ENCODE measurements at regions not wholly inside any gene's neighbourhood (a gene's known extent, or its start where the extent isn't known, plus 50 kb on each side); places are given as distances from the start of the nearest gene placed in this dataset.

DNA sequence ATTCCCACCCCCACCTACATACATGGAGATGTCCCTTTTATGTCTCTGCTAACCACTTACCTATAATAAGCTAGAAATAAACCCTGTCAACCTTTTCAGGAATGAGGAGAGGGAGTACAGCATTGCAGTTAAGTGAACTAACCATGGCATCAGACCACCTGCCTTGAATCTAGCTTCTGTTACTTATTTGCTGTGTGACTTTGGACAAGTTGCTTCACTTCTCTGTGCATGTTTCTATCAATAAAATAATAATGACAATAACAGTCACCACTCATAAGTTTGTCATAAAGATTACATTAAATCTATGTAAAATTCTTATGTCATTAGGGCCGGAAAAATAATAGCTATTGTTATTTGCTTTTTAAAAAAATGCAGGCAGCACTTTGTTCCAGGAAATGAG is 881.1 kb upstream of the AUTS2 start:
- Histone ChIP-seq H3K4me1 (peaks cover 16% of the 10 kb centered on the region), H3K36me3 (no peaks in the 10 kb centered on the region), H3K27me3 (ENCODE audit: low read depth) (peaks cover 5% of the 10 kb centered on the region), H3K9me3 (replicated peaks) (no peaks in the 10 kb centered on the region), H3K4me3 (no peak overlapping the region), H3K27ac (replicated peaks) (no peak overlapping the region)
- intact Hi-C loops (cut with micrococcal nuclease) = no loop called here
- DNase-seq = no peak
- TF ChIP-seq, protein P1, sequence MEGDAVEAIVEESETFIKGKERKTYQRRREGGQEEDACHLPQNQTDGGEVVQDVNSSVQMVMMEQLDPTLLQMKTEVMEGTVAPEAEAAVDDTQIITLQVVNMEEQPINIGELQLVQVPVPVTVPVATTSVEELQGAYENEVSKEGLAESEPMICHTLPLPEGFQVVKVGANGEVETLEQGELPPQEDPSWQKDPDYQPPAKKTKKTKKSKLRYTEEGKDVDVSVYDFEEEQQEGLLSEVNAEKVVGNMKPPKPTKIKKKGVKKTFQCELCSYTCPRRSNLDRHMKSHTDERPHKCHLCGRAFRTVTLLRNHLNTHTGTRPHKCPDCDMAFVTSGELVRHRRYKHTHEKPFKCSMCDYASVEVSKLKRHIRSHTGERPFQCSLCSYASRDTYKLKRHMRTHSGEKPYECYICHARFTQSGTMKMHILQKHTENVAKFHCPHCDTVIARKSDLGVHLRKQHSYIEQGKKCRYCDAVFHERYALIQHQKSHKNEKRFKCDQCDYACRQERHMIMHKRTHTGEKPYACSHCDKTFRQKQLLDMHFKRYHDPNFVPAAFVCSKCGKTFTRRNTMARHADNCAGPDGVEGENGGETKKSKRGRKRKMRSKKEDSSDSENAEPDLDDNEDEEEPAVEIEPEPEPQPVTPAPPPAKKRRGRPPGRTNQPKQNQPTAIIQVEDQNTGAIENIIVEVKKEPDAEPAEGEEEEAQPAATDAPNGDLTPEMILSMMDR (IDR thresholded peaks at IDR 0.05; ENCODE audit: borderline replicate concordance) = no peak

DNA sequence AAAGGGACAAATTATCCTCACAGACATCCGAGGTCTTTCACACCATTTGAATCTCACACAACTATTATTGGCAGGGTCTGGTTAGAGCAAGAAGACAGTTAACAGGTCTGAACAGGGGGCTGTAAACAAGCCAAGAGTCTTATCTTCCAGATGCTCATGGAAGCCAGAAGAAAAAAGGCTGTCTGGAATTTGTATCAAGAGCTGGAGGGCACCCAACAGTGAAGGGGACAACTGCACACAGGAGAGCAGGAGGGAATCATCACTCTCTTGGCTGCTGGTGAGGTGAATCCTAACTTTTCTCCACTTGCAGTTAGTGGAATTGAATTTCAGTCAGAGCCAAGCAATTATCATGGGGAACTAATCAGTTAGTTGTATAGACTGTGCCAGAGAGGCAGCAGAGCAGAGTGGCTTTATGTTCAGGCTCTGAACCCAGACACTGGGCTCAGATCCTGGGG is 880.2 kb upstream of the AUTS2 start:
- H3K27ac ChIP-seq (replicated peaks) = no peak overlapping the region
- no peak for DNase-seq
- no peaks in the 10 kb centered on the region for H3K9me3 ChIP-seq (replicated peaks)
- TF ChIP-seq, protein P1 (IDR thresholded peaks at IDR 0.05; ENCODE audit: borderline replicate concordance) = no peak
- H3K4me1 ChIP-seq = peaks cover 16% of the 10 kb centered on the region
- H3K36me3 ChIP-seq = no peaks in the 10 kb centered on the region
- no peak overlapping the region for H3K4me3 ChIP-seq
- H3K27me3 ChIP-seq (ENCODE audit: low read depth) = peaks cover 5% of the 10 kb centered on the region
- intact Hi-C loops (cut with micrococcal nuclease) = no loop called here

DNA sequence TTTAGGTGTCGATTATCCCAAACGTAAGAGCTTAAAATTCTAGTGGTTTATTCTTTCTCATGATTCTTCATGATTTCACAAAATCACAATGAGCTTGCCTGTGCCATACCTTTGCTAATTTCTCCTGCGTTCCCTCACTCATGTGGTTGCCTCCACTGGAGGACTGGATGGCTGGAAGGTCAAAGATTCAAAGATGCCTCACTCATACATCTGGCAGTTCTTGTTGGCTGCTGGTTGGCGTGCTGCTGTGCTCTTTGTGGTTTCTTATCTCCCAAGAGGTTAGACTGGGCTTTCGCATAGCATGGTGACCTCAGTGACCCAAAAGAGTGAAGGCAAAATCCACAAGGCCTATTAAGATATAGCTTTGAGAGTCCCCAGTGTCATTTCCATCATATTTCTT is 877.6 kb upstream of the AUTS2 start:
- H3K4me1 ChIP-seq = peaks cover 16% of the 10 kb centered on the region
- H3K27ac ChIP-seq (replicated peaks) = no peak overlapping the region
- intact Hi-C loops (cut with micrococcal nuclease) = no loop called here
- TF ChIP-seq, protein P1 (IDR thresholded peaks at IDR 0.05; ENCODE audit: borderline replicate concordance) = no peak
- no peak overlapping the region for H3K4me3 ChIP-seq
- H3K36me3 ChIP-seq = no peaks in the 10 kb centered on the region
- no peak for DNase-seq
- H3K9me3 ChIP-seq (replicated peaks) = no peaks in the 10 kb centered on the region
- peaks cover 20% of the 10 kb centered on the region for H3K27me3 ChIP-seq (ENCODE audit: low read depth)

DNA sequence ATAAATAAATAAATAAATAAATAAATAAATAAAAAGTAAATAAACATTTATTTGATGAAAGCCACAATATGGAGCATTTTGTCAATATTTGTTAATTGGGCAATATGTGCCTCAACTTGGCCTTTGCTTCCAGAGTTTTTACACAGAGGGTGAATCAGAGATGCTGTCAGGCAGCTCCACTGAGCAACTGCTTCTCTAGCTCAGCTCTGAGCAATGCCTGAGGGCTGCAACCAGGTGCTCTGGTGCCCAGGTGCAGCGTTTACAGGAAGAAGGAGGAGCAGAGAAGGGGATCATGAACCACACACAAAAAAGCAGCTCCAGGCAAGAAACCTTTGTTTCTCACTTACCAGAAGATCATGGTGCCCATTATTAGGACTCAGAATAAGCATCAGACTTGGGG is 876.2 kb upstream of the AUTS2 start:
- Histone ChIP-seq H3K27me3 (ENCODE audit: low read depth) (peaks cover 28% of the 10 kb centered on the region), H3K27ac (replicated peaks) (no peak overlapping the region), H3K9me3 (replicated peaks) (no peaks in the 10 kb centered on the region), H3K4me1 (peaks cover 14% of the 10 kb centered on the region), H3K4me3 (no peak overlapping the region), H3K36me3 (no peaks in the 10 kb centered on the region)
- intact Hi-C loops (cut with micrococcal nuclease) = no loop called here
- DNase-seq = no peak
- TF ChIP-seq, protein P1 (IDR thresholded peaks at IDR 0.05; ENCODE audit: borderline replicate concordance) = no peak

DNA sequence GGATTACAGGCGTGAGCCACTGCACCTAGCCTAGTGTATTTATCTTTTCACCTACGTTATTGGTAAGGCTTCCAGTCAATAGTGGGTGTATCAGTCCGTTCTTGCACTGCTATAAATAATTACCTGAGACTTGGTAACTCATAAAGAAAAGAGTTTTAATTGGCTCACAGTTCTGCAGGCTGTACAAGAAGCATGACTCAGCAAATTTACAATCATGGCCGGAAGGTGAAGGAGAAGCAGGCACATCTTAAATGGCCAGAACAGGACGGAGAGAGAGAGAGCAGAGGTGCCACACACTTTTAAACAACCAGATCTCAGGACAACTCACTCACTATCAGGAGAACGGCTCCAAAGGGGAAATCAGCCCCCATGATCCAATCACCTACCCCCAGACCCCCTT is 873.3 kb upstream of the AUTS2 start:
- DNase-seq = no peak
- intact Hi-C loops (cut with micrococcal nuclease) = no loop called here
- Histone ChIP-seq H3K27ac (replicated peaks) (no peak overlapping the region), H3K36me3 (no peaks in the 10 kb centered on the region), H3K4me1 (peaks cover 4% of the 10 kb centered on the region), H3K4me3 (no peak overlapping the region), H3K27me3 (ENCODE audit: low read depth) (peaks cover 50% of the 10 kb centered on the region), H3K9me3 (replicated peaks) (no peaks in the 10 kb centered on the region)
- TF ChIP-seq, protein P1 (IDR thresholded peaks at IDR 0.05; ENCODE audit: borderline replicate concordance) = no peak
